ENCODE measurements at regions not wholly inside any gene's neighbourhood (a gene's known extent, or its start where the extent isn't known, plus 50 kb on each side); places are given as distances from the start of the nearest gene placed in this dataset.
A peak's percentile ranks its signal among the peaks of the same experiment; 100 is the strongest.

- H3K4me3 ChIP-seq (ENCODE audit: low read depth, low read length), result no peak overlapping the region
- no peak for DNase-seq (ENCODE audit: low read depth)
- no peak for TF ChIP-seq CTCF (IDR thresholded peaks at IDR 0.05; ENCODE audit: insufficient read depth, low read depth, low read length)
Observed at GRCh38 chrX:46407753-46408130, 137.5 kb downstream of the ZNF674 start.

GRCh38 chrX:46407036-46407752, 138.0 kb downstream of the ZNF674 start:
- peak; percentile 40 for DNase-seq (ENCODE audit: low read depth)
- H3K4me3 ChIP-seq (ENCODE audit: low read depth, low read length), result no peak overlapping the region
- TF ChIP-seq CTCF (IDR thresholded peaks at IDR 0.05; ENCODE audit: insufficient read depth, low read depth, low read length), result no peak

- no peak overlapping the region for H3K4me3 ChIP-seq (ENCODE audit: low read depth, low read length)
- TF ChIP-seq CTCF (IDR thresholded peaks at IDR 0.05; ENCODE audit: insufficient read depth, low read depth, low read length), result no peak
- no peak for DNase-seq (ENCODE audit: low read depth)
Observed at GRCh38 chrX:46404774-46405173, 140.4 kb downstream of the ZNF674 start.

GRCh38 chrX:46400530-46401443, 144.4 kb downstream of the ZNF674 start:
- TF ChIP-seq CTCF (IDR thresholded peaks at IDR 0.05; ENCODE audit: insufficient read depth, low read depth, low read length), result no peak
- peak; percentile 13 for DNase-seq (ENCODE audit: low read depth)
- H3K4me3 ChIP-seq (ENCODE audit: low read depth, low read length), result no peak overlapping the region

GRCh38 chrX:46398874-46399273, 146.3 kb downstream of the ZNF674 start:
- TF ChIP-seq CTCF (IDR thresholded peaks at IDR 0.05; ENCODE audit: insufficient read depth, low read depth, low read length), result no peak
- H3K4me3 ChIP-seq (ENCODE audit: low read depth, low read length), result no peak overlapping the region
- DNase-seq (ENCODE audit: low read depth), result no peak

- no peak for TF ChIP-seq CTCF (IDR thresholded peaks at IDR 0.05; ENCODE audit: insufficient read depth, low read depth, low read length)
- DNase-seq (ENCODE audit: low read depth), result no peak
- H3K4me3 ChIP-seq (ENCODE audit: low read depth, low read length), result no peak overlapping the region
Observed at GRCh38 chrX:46398126-46398525, 147.1 kb downstream of the ZNF674 start.
